Activated T-helper 17 cell treated with anti-CD3 and anti-CD28 coated beads, Interleukin-2, amount 50 U/mL, for 72 hours (primary cell): ENCODE measurements at regions not wholly inside any gene's neighbourhood (a gene's known extent, or its start where the extent isn't known, plus 50 kb on each side); places are given as distances from the start of the nearest gene placed in this dataset.

Source experiments
- ATAC-seq: fragments of 150-1000 bp; cut with Tn5 transposase; replicated peaks from 2 replicates; pipeline ENCODE4 v1.10.0; 2021; ENCODE audit warnings: mild to moderate bottlenecking, moderate library complexity
- H3K27ac Mint-ChIP-seq: one replicate; pipeline ENCODE4 v1.8.0; 2022; ENCODE audit warnings: mixed read lengths
- H3K27me3 Mint-ChIP-seq: one replicate; pipeline ENCODE4 v1.8.0; 2022; ENCODE audit warnings: mixed read lengths
- H3K36me3 Mint-ChIP-seq: one replicate; pipeline ENCODE4 v1.8.0; 2022; ENCODE audit warnings: low read depth, mild to moderate bottlenecking, mixed read lengths
- H3K4me1 Mint-ChIP-seq: one replicate; pipeline ENCODE4 v1.8.0; 2022; ENCODE audit warnings: mixed read lengths
- H3K4me3 Mint-ChIP-seq: one replicate; pipeline ENCODE4 v1.8.0; 2022; ENCODE audit warnings: mild to moderate bottlenecking, mixed read lengths
- H3K9me3 Mint-ChIP-seq: one replicate; pipeline ENCODE4 v1.8.0; 2022; ENCODE audit warnings: mixed read lengths

DNA sequence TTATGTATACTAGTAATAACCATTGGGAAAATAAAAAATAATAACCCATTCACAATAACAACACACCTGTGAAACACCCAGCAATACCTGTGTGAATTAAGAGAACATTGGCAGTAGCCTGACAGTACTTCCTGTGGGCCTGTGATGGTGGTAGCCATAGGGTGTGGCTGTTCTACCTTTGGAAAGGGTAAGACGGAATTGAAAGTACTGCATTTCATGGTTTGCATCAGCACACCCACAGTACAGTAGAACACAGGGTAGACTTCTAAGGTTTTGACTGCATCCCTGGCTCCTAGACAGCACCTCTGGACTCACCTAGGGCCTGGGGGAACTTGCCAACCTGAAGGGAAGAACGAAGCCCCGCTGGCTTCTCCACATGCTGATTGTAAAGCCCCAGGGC, 279.8 kb downstream of the HTR1B start:
- Mint-ChIP-seq H3K27ac (no peak overlapping the region), H3K4me3 (no peak overlapping the region), H3K27me3 (no peaks in the 10 kb centered on the region), H3K4me1 (no peaks in the 10 kb centered on the region), H3K36me3 (no peaks in the 10 kb centered on the region), H3K9me3 (peaks cover 19% of the 10 kb centered on the region)
- no peak for ATAC-seq

DNA sequence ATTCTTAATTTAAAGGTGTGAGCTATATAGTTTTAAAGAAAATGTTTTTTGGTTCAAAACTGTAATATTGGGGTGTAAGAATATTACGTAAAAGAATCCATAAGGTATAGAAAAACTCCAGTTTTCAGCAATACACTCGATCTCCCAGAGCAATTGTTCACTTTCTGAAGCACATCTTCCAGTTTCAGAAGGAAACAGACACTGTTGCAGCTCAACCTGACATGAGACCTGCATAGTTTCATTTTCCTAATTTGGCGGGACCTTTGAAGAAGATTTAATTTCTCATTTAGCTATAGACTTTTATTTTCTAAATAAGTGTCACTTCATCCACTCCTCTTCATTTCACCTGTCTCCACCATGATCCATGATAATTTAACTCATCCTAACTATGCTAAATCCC, 281.5 kb downstream of the HTR1B start:
- no peak for ATAC-seq
- no peak overlapping the region for H3K27ac Mint-ChIP-seq
- H3K9me3 Mint-ChIP-seq: peaks cover 21% of the 10 kb centered on the region
- no peaks in the 10 kb centered on the region for H3K4me1 Mint-ChIP-seq
- no peaks in the 10 kb centered on the region for H3K27me3 Mint-ChIP-seq
- no peaks in the 10 kb centered on the region for H3K36me3 Mint-ChIP-seq
- no peak overlapping the region for H3K4me3 Mint-ChIP-seq

DNA sequence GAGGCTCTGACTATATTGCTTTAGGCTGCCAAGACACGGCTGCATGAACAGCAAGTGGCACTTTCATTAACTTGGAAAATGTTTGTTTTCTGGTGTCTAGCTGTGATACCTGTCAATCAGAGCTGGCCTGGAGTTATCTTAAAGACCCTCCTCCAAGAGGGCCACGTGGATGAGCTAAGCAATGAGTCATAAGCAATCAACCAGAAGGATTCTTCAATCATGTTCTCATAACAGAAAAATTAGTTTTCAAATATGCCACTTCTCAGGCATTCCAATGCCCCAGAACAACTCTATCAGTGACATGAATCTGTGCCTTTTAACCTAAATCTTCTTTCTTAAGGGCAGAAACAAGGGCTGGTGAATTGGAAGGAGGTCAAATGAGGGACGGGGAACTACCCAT, 283.0 kb downstream of the HTR1B start:
- Mint-ChIP-seq H3K36me3 (no peaks in the 10 kb centered on the region), H3K9me3 (peaks cover 22% of the 10 kb centered on the region), H3K4me1 (no peaks in the 10 kb centered on the region), H3K27ac (no peak overlapping the region), H3K27me3 (no peaks in the 10 kb centered on the region), H3K4me3 (no peak overlapping the region)
- no peak for ATAC-seq

DNA sequence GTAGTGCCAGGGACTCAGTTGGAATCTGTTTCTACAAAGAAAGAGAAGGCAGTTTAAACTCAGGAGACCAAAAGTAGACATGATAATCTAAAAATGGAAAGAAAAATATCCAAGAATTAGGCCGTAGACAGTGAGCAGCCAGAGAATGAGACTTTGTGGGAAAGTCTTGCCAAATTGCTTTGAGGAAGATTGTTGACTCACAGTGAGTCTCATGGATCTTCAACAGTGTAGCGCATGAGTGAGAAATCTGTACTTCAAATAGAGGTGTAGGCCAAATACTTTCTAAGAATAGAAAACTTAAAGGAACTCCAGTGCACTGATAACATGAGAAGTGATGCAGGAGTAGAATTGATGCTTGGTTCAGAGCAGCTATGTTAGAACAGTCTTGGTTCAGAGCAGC, 284.5 kb downstream of the HTR1B start:
- Mint-ChIP-seq H3K4me1 (no peaks in the 10 kb centered on the region), H3K9me3 (peaks cover 19% of the 10 kb centered on the region), H3K27me3 (no peaks in the 10 kb centered on the region), H3K27ac (no peak overlapping the region), H3K36me3 (no peaks in the 10 kb centered on the region), H3K4me3 (no peak overlapping the region)
- no peak for ATAC-seq

DNA sequence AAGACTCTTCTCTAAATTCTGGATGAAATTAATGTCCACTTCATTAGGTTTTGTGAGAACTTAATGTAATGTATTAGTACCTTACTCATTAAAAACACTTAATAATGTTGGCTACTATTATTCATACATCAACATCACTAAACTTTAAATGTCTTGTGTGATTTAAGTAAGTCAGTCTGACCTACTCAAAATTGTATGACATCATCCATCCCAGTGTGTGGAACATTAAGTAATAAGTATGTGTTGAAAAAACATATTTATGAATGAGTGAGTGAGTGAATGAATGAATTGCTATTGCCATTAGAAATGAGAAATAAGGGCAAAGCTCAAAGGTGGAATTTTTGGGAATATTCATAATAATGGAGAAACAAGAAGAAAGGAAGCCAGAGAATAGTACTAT, 285.8 kb downstream of the HTR1B start:
- Mint-ChIP-seq H3K27me3 (no peaks in the 10 kb centered on the region), H3K27ac (no peak overlapping the region)

DNA sequence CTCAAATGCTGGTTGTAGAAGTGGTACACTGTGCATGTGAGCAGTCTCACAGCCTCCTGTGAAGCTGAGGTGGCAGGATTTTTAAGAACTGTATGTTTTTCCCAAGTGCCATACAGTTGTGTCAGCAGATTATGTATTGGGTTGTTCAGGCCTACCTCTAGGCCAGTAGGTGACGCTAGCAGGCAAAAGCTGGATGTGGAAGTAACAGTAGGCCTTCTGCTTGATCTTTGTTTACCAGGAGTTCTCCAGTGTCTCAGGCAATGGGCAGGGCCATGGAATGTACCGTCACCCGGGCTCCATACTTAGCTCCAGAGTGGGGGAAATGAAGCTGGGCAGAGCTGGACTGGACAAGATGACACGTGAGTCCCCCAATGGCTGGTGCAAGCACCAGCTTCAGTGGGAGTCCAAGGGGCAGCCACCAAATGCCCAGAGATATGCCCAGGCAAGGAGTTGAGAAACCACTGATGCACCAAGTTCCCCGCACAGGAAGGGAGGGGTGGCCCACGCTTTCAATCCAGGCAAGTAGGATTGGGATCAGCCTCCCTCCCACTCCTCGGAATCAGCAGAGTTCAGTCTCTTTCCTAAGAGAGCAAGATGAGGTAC, 289.7 kb downstream of the HTR1B start:
- H3K4me3 Mint-ChIP-seq: no peak overlapping the region
- no peak overlapping the region for H3K27ac Mint-ChIP-seq
- H3K9me3 Mint-ChIP-seq: peaks cover 22% of the 10 kb centered on the region
- H3K36me3 Mint-ChIP-seq: no peaks in the 10 kb centered on the region
- no peaks in the 10 kb centered on the region for H3K27me3 Mint-ChIP-seq
- ATAC-seq: no peak
- no peaks in the 10 kb centered on the region for H3K4me1 Mint-ChIP-seq

More for the DNA sequence above, 285.8 kb downstream of the HTR1B start:
- H3K9me3 Mint-ChIP-seq: peaks cover 20% of the 10 kb centered on the region
- no peaks in the 10 kb centered on the region for H3K36me3 Mint-ChIP-seq
- no peaks in the 10 kb centered on the region for H3K4me1 Mint-ChIP-seq
- ATAC-seq: no peak
- no peak overlapping the region for H3K4me3 Mint-ChIP-seq

DNA sequence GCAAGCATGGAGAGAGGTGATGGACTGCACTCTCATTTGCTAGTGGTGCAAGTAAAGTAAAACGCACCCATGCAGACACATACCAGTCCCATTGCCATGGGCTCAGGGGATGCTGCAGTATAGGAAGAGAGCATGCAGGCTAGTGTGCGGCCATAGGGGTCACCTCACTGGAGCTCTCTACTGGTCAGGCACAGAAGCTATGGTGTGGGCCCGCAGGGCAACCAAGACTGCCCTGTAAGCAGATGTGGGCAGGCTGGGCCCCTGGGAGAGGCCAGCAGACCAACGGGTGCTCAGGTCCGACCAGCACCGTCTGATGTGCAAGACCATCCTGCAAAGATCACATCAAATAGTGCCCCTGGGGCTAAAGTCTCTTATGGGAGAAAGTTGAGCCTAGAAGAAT, 290.7 kb downstream of the HTR1B start:
- no peaks in the 10 kb centered on the region for H3K27me3 Mint-ChIP-seq
- no peak overlapping the region for H3K4me3 Mint-ChIP-seq
- H3K9me3 Mint-ChIP-seq: peaks cover 18% of the 10 kb centered on the region
- no peak overlapping the region for H3K27ac Mint-ChIP-seq
- H3K4me1 Mint-ChIP-seq: no peaks in the 10 kb centered on the region
- no peaks in the 10 kb centered on the region for H3K36me3 Mint-ChIP-seq
- no peak for ATAC-seq

DNA sequence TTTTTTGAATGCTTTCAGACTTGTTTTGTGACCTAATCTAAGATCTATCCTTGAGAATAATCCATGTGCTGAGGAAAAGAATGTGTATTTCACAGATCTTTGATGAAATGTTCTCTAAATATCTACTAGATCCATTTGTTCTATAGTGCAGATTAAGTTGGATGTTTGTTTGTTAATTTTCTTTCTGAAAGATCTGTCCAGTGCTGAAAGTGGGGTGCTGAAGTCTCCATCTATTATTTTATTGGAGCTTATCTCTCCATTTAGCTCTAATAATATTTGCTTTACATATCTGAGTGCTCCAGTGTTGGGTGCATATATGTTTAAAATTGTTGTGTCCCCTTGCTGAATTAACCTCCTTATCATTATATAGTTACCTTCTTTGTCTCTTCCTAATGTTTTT, 303.6 kb downstream of the HTR1B start:
- Mint-ChIP-seq H3K27me3 (no peaks in the 10 kb centered on the region), H3K9me3 (peaks cover 8% of the 10 kb centered on the region), H3K4me1 (no peaks in the 10 kb centered on the region), H3K27ac (no peak overlapping the region), H3K36me3 (no peaks in the 10 kb centered on the region), H3K4me3 (no peak overlapping the region)
- ATAC-seq: no peak

DNA sequence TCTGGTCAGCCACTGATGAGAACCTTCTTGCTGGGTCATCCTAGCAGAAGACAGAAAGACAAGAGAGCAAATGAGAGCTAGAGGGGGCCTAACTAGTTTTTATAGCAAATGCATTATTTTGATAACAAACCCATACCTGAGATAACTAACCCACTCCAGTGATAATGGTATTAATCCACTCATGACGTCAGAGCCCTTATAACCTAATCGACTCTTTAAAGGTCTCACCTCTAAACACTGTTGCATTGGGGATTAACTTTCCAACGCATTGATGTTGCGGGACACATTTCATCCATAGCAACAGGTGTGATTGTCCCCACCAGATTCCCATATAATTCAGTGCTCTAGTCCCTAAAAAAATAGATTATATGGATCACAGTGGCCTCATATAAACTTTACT, 312.1 kb downstream of the HTR1B start:
- no peak overlapping the region for H3K4me3 Mint-ChIP-seq
- H3K9me3 Mint-ChIP-seq: peaks cover 9% of the 10 kb centered on the region
- H3K4me1 Mint-ChIP-seq: no peaks in the 10 kb centered on the region
- no peaks in the 10 kb centered on the region for H3K36me3 Mint-ChIP-seq
- no peak for ATAC-seq
- H3K27me3 Mint-ChIP-seq: no peaks in the 10 kb centered on the region
- no peak overlapping the region for H3K27ac Mint-ChIP-seq

DNA sequence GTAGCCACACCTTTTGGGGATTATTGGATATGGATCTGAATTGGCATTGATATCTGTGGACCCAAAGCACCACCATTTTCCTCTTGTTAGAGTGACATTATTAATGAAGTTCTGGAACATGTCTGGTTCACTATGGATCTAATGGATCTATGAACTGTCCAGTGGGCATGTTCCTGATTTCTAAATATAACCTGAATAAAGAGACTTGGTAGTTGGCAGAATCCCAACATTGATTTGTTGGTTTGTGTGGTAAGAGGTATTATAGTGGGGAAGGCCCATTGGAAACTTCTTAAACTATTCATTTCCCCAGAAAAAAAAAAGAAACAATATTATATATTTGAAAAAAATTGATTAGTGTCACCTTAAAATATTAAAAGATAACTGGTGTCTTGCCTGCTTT, 312.6 kb downstream of the HTR1B start:
- no peak for ATAC-seq
- H3K9me3 Mint-ChIP-seq: peaks cover 5% of the 10 kb centered on the region
- H3K27ac Mint-ChIP-seq: no peak overlapping the region
- no peaks in the 10 kb centered on the region for H3K4me1 Mint-ChIP-seq
- no peaks in the 10 kb centered on the region for H3K27me3 Mint-ChIP-seq
- no peak overlapping the region for H3K4me3 Mint-ChIP-seq
- no peaks in the 10 kb centered on the region for H3K36me3 Mint-ChIP-seq

DNA sequence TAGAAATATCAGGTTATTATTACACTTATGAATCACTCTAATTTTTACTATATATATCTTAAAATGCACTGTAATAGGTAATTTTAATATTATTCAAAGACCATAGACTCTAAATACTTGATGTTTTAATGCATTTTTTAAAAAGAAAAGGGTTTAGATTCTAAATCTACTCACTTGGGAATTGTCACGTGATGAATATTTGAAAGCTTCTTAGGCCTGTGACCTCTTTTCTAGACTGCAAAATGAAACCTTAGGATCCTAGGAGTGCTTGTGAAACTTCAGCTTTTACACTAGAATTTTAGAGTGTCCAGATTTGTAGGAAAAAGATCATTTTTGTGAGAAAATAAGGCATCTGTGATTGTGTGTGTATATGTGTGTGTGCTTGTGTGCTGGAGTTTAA, 318.0 kb downstream of the HTR1B start:
- Mint-ChIP-seq H3K27ac (no peak overlapping the region), H3K4me3 (no peak overlapping the region), H3K36me3 (no peaks in the 10 kb centered on the region), H3K27me3 (no peaks in the 10 kb centered on the region), H3K9me3 (peaks cover 14% of the 10 kb centered on the region), H3K4me1 (no peaks in the 10 kb centered on the region)
- ATAC-seq: no peak

DNA sequence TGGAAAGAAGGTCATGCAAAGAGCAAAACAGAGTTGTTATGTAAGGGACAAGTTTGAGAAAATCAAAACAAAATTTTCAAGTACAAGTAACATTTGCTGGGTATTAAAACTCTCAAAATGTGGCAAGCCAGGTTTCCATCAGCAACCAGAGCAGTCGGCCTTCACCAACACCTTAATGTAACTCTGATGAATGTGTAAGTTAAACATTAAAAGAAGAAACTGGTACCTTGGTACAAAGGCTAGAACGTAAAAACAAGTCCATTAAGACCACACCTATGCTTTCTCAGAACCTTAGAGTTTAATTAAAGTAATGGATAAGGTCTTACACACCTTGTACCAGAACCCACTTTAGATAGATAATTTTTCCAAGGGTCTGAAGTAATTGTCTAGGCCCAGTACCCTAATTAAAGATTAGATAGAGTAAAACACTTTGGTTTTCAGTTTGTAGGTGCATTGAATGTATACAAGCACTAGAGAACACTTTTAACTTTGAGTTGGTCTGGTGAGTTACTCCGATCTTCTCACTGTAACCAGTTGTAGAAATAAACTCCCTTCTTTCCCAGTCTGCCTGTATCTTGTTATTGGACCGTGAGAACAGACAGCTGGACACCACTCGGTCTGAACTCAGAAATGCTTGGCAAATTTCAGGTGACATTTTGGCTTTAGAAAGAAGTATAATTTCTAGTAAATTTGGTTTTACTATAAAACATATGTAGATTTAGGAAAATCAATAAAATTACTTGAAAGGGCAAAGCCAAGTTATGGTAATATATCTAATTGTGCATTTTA, 319.4 kb downstream of the HTR1B start:
- H3K36me3 Mint-ChIP-seq: no peaks in the 10 kb centered on the region
- H3K27me3 Mint-ChIP-seq: no peaks in the 10 kb centered on the region
- peaks cover 9% of the 10 kb centered on the region for H3K9me3 Mint-ChIP-seq
- no peaks in the 10 kb centered on the region for H3K4me1 Mint-ChIP-seq
- no peak overlapping the region for H3K4me3 Mint-ChIP-seq
- no peak for ATAC-seq
- H3K27ac Mint-ChIP-seq: no peak overlapping the region

DNA sequence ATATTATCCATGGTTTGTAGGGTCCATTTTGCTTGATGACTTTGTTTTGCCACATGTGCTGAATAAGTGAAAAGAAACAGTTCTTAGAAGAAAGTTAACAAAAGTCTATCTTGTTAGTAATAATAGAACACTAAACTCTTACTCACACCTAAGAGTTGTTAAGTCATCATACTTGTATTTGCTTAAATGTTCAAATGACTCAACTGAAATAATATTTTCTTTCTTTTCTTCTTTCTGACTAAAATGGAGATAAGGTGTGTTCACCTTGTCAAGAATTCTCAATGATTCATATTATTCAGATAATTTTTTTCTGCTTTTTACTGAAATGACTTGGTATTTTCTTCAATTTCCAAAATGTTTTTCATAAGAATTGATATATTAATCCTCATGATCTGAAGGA, 327.2 kb downstream of the HTR1B start:
- Mint-ChIP-seq H3K27me3 (no peaks in the 10 kb centered on the region), H3K4me1 (no peaks in the 10 kb centered on the region), H3K36me3 (no peaks in the 10 kb centered on the region), H3K4me3 (no peak overlapping the region), H3K27ac (no peak overlapping the region), H3K9me3 (peaks cover 1% of the 10 kb centered on the region)
- no peak for ATAC-seq

DNA sequence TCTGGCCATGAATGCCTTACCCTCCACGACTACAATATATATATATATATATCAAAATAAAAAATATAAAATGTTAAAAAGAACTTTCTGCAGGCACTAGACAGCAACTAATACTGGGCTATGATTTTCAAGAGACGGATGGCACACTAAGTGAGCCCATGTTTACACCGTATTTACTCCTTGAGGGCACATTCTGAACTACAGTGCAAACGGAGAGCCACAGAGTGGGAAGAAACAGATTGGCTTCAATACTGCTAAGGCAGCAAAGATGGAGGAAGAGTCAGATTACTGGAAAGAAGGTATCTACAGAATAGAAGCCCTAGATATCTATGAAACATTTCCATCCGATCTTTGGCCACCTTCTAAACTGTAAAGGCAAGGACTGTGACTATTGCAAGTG, 330.3 kb downstream of the HTR1B start:
- H3K27ac Mint-ChIP-seq: no peak overlapping the region
- H3K27me3 Mint-ChIP-seq: no peaks in the 10 kb centered on the region
- H3K4me3 Mint-ChIP-seq: no peak overlapping the region
- peaks cover 4% of the 10 kb centered on the region for H3K9me3 Mint-ChIP-seq
- no peaks in the 10 kb centered on the region for H3K36me3 Mint-ChIP-seq
- no peak for ATAC-seq
- no peaks in the 10 kb centered on the region for H3K4me1 Mint-ChIP-seq

DNA sequence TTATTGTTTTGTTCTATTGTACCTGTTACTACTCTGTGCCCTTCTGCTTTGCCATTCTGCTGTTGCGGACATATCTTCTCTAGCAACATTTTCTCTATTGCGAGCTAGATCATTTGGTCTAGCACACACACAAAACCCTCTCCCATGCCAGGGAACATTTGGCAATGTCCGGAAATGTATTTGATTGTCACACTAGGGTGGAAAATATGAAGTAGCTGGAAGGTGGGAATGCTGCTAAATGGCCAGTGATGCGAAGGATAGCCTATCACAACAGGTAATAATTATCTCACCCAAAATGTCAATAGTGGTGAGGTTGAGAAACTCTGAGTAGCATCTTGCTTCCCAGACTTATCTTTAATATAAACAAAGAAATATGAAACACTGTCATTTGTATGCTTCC, 331.9 kb downstream of the HTR1B start:
- Mint-ChIP-seq H3K27me3 (no peaks in the 10 kb centered on the region), H3K9me3 (peaks cover 9% of the 10 kb centered on the region), H3K36me3 (no peaks in the 10 kb centered on the region), H3K4me1 (no peaks in the 10 kb centered on the region), H3K27ac (no peak overlapping the region), H3K4me3 (no peak overlapping the region)
- ATAC-seq: no peak
